SK-N-SH (cell line): ENCODE measurements at regions not wholly inside any gene's neighbourhood (a gene's known extent, or its start where the extent isn't known, plus 50 kb on each side); places are given as distances from the start of the nearest gene placed in this dataset.

Source experiments
- CTCF ChIA-PET: fragments of 300-600, 350-600 bp; formaldehyde crosslinking; extraction: SDS; loops from one replicate; lab custom pipeline; 2021; lab: Yijun Ruan, JAX
- POLR2A ChIA-PET: fragments of 350-600 bp; sonication (Branson Sonifier 250); formaldehyde crosslinking; extraction: SDS; loops from one replicate; lab custom pipeline; 2020; ENCODE audit warnings: antibody characterized with exemption, inconsistent platforms; lab: Yijun Ruan, JAX
- DNase-seq: peaks from one replicate; pipeline ENCODE4 v3.0.0; 2012
- H2AFZ ChIP-seq: fragments of 200-600 bp; sonication (generic); 2 replicates; pipeline ENCODE4 v1.8.1; 2016; ENCODE audit warnings: antibody characterized with exemption, mild to moderate bottlenecking, low read depth
- H3F3A ChIP-seq: fragments of 200-600 bp; sonication (generic); replicated peaks from 2 replicates; pipeline ENCODE3; 2016; ENCODE audit warnings: antibody characterized with exemption, mild to moderate bottlenecking; ENCODE audit not compliant: insufficient read depth
- H3K27ac ChIP-seq, 2 experiments: fragments of 200-500 bp in 1 of 2; fragments of 200-600 bp in 1 of 2; sonication (Bioruptor generic) in 1 of 2; sonication (generic), shearing (Covaris generic) in 1 of 2; 2 replicates each; pipeline versions ENCODE4 v1.5.1 to v1.6.1; 2014 to 2016; ENCODE audit warnings: low read depth in 2 of 2, inconsistent platforms in 1 of 2, low read length in 1 of 2, mild to moderate bottlenecking in 1 of 2, mixed read lengths in 1 of 2
- H3K27me3 ChIP-seq: fragments of 200-600 bp; sonication (generic), shearing (Covaris generic); 2 replicates; pipeline ENCODE4 v1.6.1; 2016; ENCODE audit warnings: mixed run types; ENCODE audit not compliant: insufficient read depth
- H3K36me3 ChIP-seq, 2 experiments: fragments of 200-500 bp in 1 of 2; fragments of 200-600 bp in 1 of 2; sonication (Bioruptor generic) in 1 of 2; sonication (generic) in 1 of 2; replicated peaks in 1 of 2; 2 replicates each; pipeline versions ENCODE3 to v1.5.1; 2014 to 2016; ENCODE audit warnings: low read length in 1 of 2, mild to moderate bottlenecking in 1 of 2; ENCODE audit not compliant: insufficient read depth in 2 of 2, control insufficient read depth in 1 of 2
- H3K4me1 ChIP-seq, 2 experiments: fragments of 200-500 bp in 1 of 2; fragments of 200-600 bp in 1 of 2; sonication (Bioruptor generic) in 1 of 2; sonication (generic), shearing (Covaris generic) in 1 of 2; 2 replicates each; pipeline versions ENCODE4 v1.5.1 to v1.6.1; 2014 to 2016; ENCODE audit warnings: low read depth in 1 of 2, low read length in 1 of 2, mixed run types in 1 of 2; ENCODE audit not compliant: insufficient read depth in 2 of 2, control insufficient read depth in 1 of 2
- H3K4me2 ChIP-seq: fragments of 200-600 bp; sonication (generic), shearing (Covaris generic); 2 replicates; pipeline ENCODE4 v1.6.1; 2017; ENCODE audit warnings: mixed run types
- H3K4me3 ChIP-seq, 2 experiments: fragments of 200-500 bp in 1 of 2; fragments of 200-600 bp in 1 of 2; sonication (Bioruptor generic) in 1 of 2; sonication (generic), shearing (Covaris generic) in 1 of 2; 2 replicates each; pipeline versions ENCODE4 v1.5.1 to v1.8.1; 2014 to 2016; ENCODE audit warnings: low read depth in 2 of 2, inconsistent platforms in 1 of 2, low read length in 1 of 2, mild to moderate bottlenecking in 1 of 2, mixed read lengths in 1 of 2, moderate library complexity in 1 of 2
- H3K79me2 ChIP-seq: fragments of 200-600 bp; sonication (generic); 2 replicates; pipeline ENCODE4 v1.8.1; 2017; ENCODE audit warnings: mild to moderate bottlenecking; ENCODE audit not compliant: insufficient read depth
- H3K9ac ChIP-seq: fragments of 200-600 bp; sonication (generic); 2 replicates; pipeline ENCODE4 v1.6.1; 2017; ENCODE audit warnings: mixed run types
- H3K9me2 ChIP-seq: fragments of 200-600 bp; sonication (generic); 2 replicates; pipeline ENCODE4 v1.6.1; 2017; ENCODE audit warnings: mixed run types
- H3K9me3 ChIP-seq: fragments of 200-600 bp; sonication (generic); 2 replicates; pipeline ENCODE4 v1.6.1; 2017; ENCODE audit warnings: mixed run types, mild to moderate bottlenecking, moderate library complexity
- H4K20me1 ChIP-seq: fragments of 200-600 bp; sonication (generic); 2 replicates; pipeline ENCODE4 v1.6.1; 2017; ENCODE audit warnings: mild to moderate bottlenecking, mixed run types; ENCODE audit not compliant: insufficient read depth
- ELF1 ChIP-seq: IDR thresholded peaks from 2 replicates; pipeline ENCODE4 v1.4.0; 2012
- EP300 ChIP-seq, 2 experiments: IDR thresholded peaks; 2 replicates each; pipeline versions ENCODE4 v1.4.0 to v1.6.1; 2012; ENCODE audit warnings: borderline replicate concordance in 1 of 2, low read depth in 1 of 2, low read length in 1 of 2
- EZH2phosphoT487 ChIP-seq: fragments of 200-600 bp; sonication (generic); IDR thresholded peaks from 2 replicates; pipeline ENCODE4 v1.6.1; 2017; ENCODE audit warnings: low read depth, mixed run types, mild to moderate bottlenecking, antibody characterized with exemption, moderate library complexity, borderline replicate concordance
- FOSL2 ChIP-seq: IDR thresholded peaks from 2 replicates; pipeline ENCODE4 v1.4.0; 2012; ENCODE audit warnings: low read depth, mild to moderate bottlenecking, moderate library complexity, borderline replicate concordance
- FOXM1 ChIP-seq: IDR thresholded peaks from 2 replicates; pipeline ENCODE4 v1.4.0; 2012; ENCODE audit warnings: low read depth, mild to moderate bottlenecking
- MEF2A ChIP-seq: IDR thresholded peaks from 2 replicates; pipeline ENCODE4 v1.4.0; 2012; ENCODE audit warnings: low read depth, borderline replicate concordance
- MXI1 ChIP-seq: IDR thresholded peaks from 2 replicates; pipeline ENCODE4 v1.6.1; 2012; ENCODE audit warnings: mild to moderate bottlenecking, low read depth, low read length, improper control_type of control experiment
- NRF1 ChIP-seq: IDR thresholded peaks from 2 replicates; pipeline ENCODE4 v1.6.1; 2012; ENCODE audit warnings: low read depth, mild to moderate bottlenecking, low read length
- POLR2AphosphoS5 ChIP-seq: IDR thresholded peaks from 2 replicates; pipeline ENCODE4 v1.6.1; 2012; ENCODE audit warnings: low read depth, low read length
- RFX5 ChIP-seq: IDR thresholded peaks from 2 replicates; pipeline ENCODE4 v1.6.1; 2012; ENCODE audit warnings: mild to moderate bottlenecking, improper control_type of control experiment, low read length
- SIN3A ChIP-seq: IDR thresholded peaks from 2 replicates; pipeline ENCODE4 v1.6.1; 2012; ENCODE audit warnings: low read depth, mild to moderate bottlenecking, low read length, moderate library complexity, borderline replicate concordance
- SMC3 ChIP-seq: IDR thresholded peaks from 2 replicates; pipeline ENCODE4 v1.6.1; 2012; ENCODE audit warnings: low read depth, low read length, improper control_type of control experiment
- TAF1 ChIP-seq: IDR thresholded peaks from 2 replicates; pipeline ENCODE4 v1.6.1; 2012; ENCODE audit warnings: low read depth, mild to moderate bottlenecking, low read length, moderate library complexity, borderline replicate concordance
- TEAD4 ChIP-seq: IDR thresholded peaks from 2 replicates; pipeline ENCODE4 v1.4.0; 2012; ENCODE audit warnings: mild to moderate bottlenecking, borderline replicate concordance; ENCODE audit not compliant: insufficient read depth
- WGBS: methylation state at CpG from one replicate; pipeline ENCODE4 v1.1.6; 2017; ENCODE audit warnings: low lambda C conversion rate; 5-methylcytosine and 5-hydroxymethylcytosine counted together
- TF ChIP-seq, protein P1 (sequence below): fragments of 150-350 bp; IDR thresholded peaks from 2 replicates; pipeline ENCODE4 v1.6.1; 2016; ENCODE audit warnings: mild to moderate bottlenecking, low read depth, low read length
- TF ChIP-seq, protein P2 (sequence below): IDR thresholded peaks from 2 replicates; pipeline ENCODE4 v1.4.0; 2012; ENCODE audit warnings: low read depth, borderline replicate concordance
- TF ChIP-seq, protein P3 (sequence below): fragments of 200-600 bp; sonication (generic); IDR thresholded peaks from 2 replicates; pipeline ENCODE4 v1.6.1; 2017; ENCODE audit warnings: antibody characterized with exemption, mild to moderate bottlenecking, moderate library complexity

DNA sequence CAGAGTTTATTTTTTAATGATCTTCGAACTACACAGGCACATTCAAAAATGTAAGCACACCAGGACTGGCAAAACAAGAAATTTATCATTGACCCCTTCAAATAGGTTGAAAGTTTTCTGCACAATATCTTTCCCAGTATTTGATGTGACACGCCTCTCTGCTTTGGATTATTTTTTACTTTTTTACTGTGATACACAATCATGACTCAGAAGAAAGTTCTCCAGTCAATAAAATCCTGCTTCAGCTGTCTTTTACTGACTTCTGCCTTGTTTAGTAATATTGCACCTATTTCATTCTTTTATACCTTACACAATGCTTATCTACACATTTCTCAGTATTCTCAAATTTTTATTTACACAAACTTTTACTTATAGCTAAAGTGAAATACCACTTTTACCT, 1750.4 kb downstream of the PCDH9 start:
- POLR2A ChIA-PET = no interaction called here
- CTCF ChIA-PET = no interaction called here
- H3K9me3 ChIP-seq = no peaks in the 10 kb centered on the region
- TF ChIP-seq TAF1 (no peak), POLR2AphosphoS5 (no peak)
- H3K79me2 ChIP-seq = no peaks in the 10 kb centered on the region
- H3K4me2 ChIP-seq = no peak overlapping the region
- no peaks in the 10 kb centered on the region for H3K36me3 ChIP-seq
- H3K9ac ChIP-seq = no peak overlapping the region
- no peak overlapping the region for H3K4me3 ChIP-seq
- no peaks in the 10 kb centered on the region for H3K4me1 ChIP-seq
- H4K20me1 ChIP-seq = no peaks in the 10 kb centered on the region
- H2AFZ ChIP-seq = no peak overlapping the region
- no peaks in the 10 kb centered on the region for H3K27me3 ChIP-seq
- H3F3A ChIP-seq = no peaks in the 10 kb centered on the region
- WGBS = 84% methylated on average over 2 of the region's 2 CpGs
- no peak overlapping the region for H3K27ac ChIP-seq
- no peak for DNase-seq
- no peaks in the 10 kb centered on the region for H3K9me2 ChIP-seq

DNA sequence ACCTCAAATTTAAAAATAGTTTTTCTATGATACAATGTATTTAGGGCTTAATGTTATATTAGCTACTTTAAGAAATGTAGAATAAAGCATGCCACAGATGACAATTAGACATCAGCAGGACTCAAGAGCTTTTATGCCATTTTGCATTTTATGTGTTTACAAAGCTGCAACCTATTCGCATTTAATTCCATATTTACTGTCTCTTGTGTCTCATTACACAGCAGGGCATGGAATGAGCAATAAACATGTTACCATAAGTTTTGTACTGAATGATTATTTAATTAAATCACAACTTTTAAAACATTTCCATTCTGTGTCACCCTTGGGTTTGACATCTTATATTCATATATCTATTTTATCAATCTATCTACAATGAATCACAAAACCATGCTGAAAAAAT, 1756.9 kb downstream of the PCDH9 start:
- Histone ChIP-seq H3K27ac (no peak overlapping the region), H3K36me3 (no peaks in the 10 kb centered on the region), H3K9me3 (no peaks in the 10 kb centered on the region), H4K20me1 (no peaks in the 10 kb centered on the region), H3K9me2 (no peaks in the 10 kb centered on the region), H3K4me2 (no peak overlapping the region), H3K9ac (no peak overlapping the region), H3K4me3 (no peak overlapping the region), H2AFZ (no peak overlapping the region), H3F3A (no peaks in the 10 kb centered on the region), H3K27me3 (no peaks in the 10 kb centered on the region), H3K79me2 (no peaks in the 10 kb centered on the region), H3K4me1 (no peaks in the 10 kb centered on the region)
- 61% methylated on average over 1 of the region's 1 CpG for WGBS
- CTCF ChIA-PET = no interaction called here
- no peak for DNase-seq
- TF ChIP-seq MXI1 (no peak), TEAD4 (no peak), FOXM1 (no peak), SIN3A (no peak), SMC3 (no peak), NRF1 (no peak), EZH2phosphoT487 (no peak), MEF2A (no peak), ELF1 (no peak), RFX5 (no peak), EP300 (IDR thresholded peaks at IDR 0.05; ENCODE audit: borderline replicate concordance in 1 of 2, low read depth in 1 of 2, low read length in 1 of 2) (no peak), FOSL2 (no peak), TAF1 (no peak)
- TF ChIP-seq, protein P1, sequence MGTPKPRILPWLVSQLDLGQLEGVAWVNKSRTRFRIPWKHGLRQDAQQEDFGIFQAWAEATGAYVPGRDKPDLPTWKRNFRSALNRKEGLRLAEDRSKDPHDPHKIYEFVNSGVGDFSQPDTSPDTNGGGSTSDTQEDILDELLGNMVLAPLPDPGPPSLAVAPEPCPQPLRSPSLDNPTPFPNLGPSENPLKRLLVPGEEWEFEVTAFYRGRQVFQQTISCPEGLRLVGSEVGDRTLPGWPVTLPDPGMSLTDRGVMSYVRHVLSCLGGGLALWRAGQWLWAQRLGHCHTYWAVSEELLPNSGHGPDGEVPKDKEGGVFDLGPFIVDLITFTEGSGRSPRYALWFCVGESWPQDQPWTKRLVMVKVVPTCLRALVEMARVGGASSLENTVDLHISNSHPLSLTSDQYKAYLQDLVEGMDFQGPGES = no peak
- TF ChIP-seq, protein P2, sequence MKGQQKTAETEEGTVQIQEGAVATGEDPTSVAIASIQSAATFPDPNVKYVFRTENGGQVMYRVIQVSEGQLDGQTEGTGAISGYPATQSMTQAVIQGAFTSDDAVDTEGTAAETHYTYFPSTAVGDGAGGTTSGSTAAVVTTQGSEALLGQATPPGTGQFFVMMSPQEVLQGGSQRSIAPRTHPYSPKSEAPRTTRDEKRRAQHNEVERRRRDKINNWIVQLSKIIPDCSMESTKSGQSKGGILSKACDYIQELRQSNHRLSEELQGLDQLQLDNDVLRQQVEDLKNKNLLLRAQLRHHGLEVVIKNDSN = no peak
- TF ChIP-seq, protein P3, sequence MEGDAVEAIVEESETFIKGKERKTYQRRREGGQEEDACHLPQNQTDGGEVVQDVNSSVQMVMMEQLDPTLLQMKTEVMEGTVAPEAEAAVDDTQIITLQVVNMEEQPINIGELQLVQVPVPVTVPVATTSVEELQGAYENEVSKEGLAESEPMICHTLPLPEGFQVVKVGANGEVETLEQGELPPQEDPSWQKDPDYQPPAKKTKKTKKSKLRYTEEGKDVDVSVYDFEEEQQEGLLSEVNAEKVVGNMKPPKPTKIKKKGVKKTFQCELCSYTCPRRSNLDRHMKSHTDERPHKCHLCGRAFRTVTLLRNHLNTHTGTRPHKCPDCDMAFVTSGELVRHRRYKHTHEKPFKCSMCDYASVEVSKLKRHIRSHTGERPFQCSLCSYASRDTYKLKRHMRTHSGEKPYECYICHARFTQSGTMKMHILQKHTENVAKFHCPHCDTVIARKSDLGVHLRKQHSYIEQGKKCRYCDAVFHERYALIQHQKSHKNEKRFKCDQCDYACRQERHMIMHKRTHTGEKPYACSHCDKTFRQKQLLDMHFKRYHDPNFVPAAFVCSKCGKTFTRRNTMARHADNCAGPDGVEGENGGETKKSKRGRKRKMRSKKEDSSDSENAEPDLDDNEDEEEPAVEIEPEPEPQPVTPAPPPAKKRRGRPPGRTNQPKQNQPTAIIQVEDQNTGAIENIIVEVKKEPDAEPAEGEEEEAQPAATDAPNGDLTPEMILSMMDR = no peak
- POLR2A ChIA-PET = no interaction called here
